ENCODE measurements at regions not wholly inside any gene's neighbourhood (a gene's known extent, or its start where the extent isn't known, plus 50 kb on each side); places are given as distances from the start of the nearest gene placed in this dataset.

GRCh38 chr16:55947366-55947765 is 72.2 kb upstream of the CES5A start:
- Mint-ChIP-seq H3K36me3 (no peaks in the 10 kb centered on the region), H3K4me1 (ENCODE audit: unreplicated experiment) (no peaks in the 10 kb centered on the region), H3K27me3 (peaks cover 14% of the 10 kb centered on the region), H3K27ac (no peak overlapping the region), H3K9me3 (no peaks in the 10 kb centered on the region), H3K4me3 (no peak overlapping the region)
- TF ChIP-seq CTCF (conservative IDR thresholded peaks at IDR 0.05), result no peak
- no peak for DNase-seq (ENCODE audit: extremely low spot score, unreplicated experiment)

GRCh38 chr16:55944377-55944802 is 69.2 kb upstream of the CES5A start:
- Mint-ChIP-seq H3K27ac (no peak overlapping the region), H3K4me1 (ENCODE audit: unreplicated experiment) (no peaks in the 10 kb centered on the region), H3K4me3 (no peak overlapping the region), H3K9me3 (no peaks in the 10 kb centered on the region), H3K27me3 (peaks cover 31% of the 10 kb centered on the region), H3K36me3 (no peaks in the 10 kb centered on the region)
- peak; percentile 96 for TF ChIP-seq CTCF (conservative IDR thresholded peaks at IDR 0.05)
- peak; percentile 77 for DNase-seq (ENCODE audit: extremely low spot score, unreplicated experiment)

- H3K9me3 Mint-ChIP-seq, result no peaks in the 10 kb centered on the region
- no peak for DNase-seq (ENCODE audit: extremely low spot score, unreplicated experiment)
- TF ChIP-seq CTCF (conservative IDR thresholded peaks at IDR 0.05), result no peak
Observed at GRCh38 chr16:55943267-55943666, 68.1 kb upstream of the CES5A start.

GRCh38 chr16:55942821-55943220 is 67.6 kb upstream of the CES5A start:
- peaks cover 31% of the 10 kb centered on the region for H3K27me3 Mint-ChIP-seq
- no peaks in the 10 kb centered on the region for H3K36me3 Mint-ChIP-seq
- no peaks in the 10 kb centered on the region for H3K4me1 Mint-ChIP-seq (ENCODE audit: unreplicated experiment)
- no peak overlapping the region for H3K27ac Mint-ChIP-seq
- no peaks in the 10 kb centered on the region for H3K9me3 Mint-ChIP-seq
- no peak overlapping the region for H3K4me3 Mint-ChIP-seq
- no peak for TF ChIP-seq CTCF (conservative IDR thresholded peaks at IDR 0.05)
- DNase-seq (ENCODE audit: extremely low spot score, unreplicated experiment), result no peak

More at GRCh38 chr16:55943267-55943666, 68.1 kb upstream of the CES5A start:
- Mint-ChIP-seq H3K36me3 (no peaks in the 10 kb centered on the region), H3K4me3 (no peak overlapping the region), H3K27ac (no peak overlapping the region), H3K27me3 (peaks cover 31% of the 10 kb centered on the region), H3K4me1 (ENCODE audit: unreplicated experiment) (no peaks in the 10 kb centered on the region)

- DNase-seq (ENCODE audit: extremely low spot score, unreplicated experiment), result no peak
- Mint-ChIP-seq H3K36me3 (no peaks in the 10 kb centered on the region), H3K4me1 (ENCODE audit: unreplicated experiment) (no peaks in the 10 kb centered on the region), H3K27ac (no peak overlapping the region), H3K27me3 (peaks cover 37% of the 10 kb centered on the region), H3K9me3 (no peaks in the 10 kb centered on the region), H3K4me3 (no peak overlapping the region)
- TF ChIP-seq CTCF (conservative IDR thresholded peaks at IDR 0.05), result no peak
Observed at GRCh38 chr16:55941552-55941951, 66.4 kb upstream of the CES5A start.

GRCh38 chr16:55938126-55938525 is 63.0 kb upstream of the CES5A start:
- Mint-ChIP-seq H3K36me3 (no peaks in the 10 kb centered on the region), H3K9me3 (no peaks in the 10 kb centered on the region), H3K4me1 (ENCODE audit: unreplicated experiment) (no peaks in the 10 kb centered on the region), H3K27me3 (peaks cover 32% of the 10 kb centered on the region), H3K27ac (no peak overlapping the region), H3K4me3 (no peak overlapping the region)
- no peak for DNase-seq (ENCODE audit: extremely low spot score, unreplicated experiment)
- TF ChIP-seq CTCF (conservative IDR thresholded peaks at IDR 0.05), result no peak

Data from type B pancreatic cell (in vitro differentiated cells).